ENCODE measurements at regions not wholly inside any gene's neighbourhood (a gene's known extent, or its start where the extent isn't known, plus 50 kb on each side); places are given as distances from the start of the nearest gene placed in this dataset.

DNA sequence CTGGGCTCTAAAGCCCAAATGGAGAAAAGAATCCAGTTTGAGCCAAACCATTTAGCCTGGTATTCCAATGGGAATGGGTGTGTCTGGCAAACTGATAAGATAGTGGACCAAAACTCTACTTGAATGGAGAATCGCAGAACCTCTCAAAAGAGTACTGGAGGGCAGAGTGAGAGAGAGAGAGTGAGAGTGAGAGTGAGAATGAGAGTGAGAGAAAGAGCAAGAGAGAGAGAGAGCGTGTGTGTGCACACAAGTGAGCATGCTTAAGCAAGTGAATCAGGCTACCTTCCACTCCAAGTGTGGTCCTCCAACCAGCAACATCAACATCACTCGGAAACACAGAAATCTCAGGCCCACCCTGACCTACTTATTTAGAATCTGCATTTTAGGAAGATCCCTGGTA is 58.8 kb downstream of the UQCRFS1 start:
- TF ChIP-seq, protein P1, sequence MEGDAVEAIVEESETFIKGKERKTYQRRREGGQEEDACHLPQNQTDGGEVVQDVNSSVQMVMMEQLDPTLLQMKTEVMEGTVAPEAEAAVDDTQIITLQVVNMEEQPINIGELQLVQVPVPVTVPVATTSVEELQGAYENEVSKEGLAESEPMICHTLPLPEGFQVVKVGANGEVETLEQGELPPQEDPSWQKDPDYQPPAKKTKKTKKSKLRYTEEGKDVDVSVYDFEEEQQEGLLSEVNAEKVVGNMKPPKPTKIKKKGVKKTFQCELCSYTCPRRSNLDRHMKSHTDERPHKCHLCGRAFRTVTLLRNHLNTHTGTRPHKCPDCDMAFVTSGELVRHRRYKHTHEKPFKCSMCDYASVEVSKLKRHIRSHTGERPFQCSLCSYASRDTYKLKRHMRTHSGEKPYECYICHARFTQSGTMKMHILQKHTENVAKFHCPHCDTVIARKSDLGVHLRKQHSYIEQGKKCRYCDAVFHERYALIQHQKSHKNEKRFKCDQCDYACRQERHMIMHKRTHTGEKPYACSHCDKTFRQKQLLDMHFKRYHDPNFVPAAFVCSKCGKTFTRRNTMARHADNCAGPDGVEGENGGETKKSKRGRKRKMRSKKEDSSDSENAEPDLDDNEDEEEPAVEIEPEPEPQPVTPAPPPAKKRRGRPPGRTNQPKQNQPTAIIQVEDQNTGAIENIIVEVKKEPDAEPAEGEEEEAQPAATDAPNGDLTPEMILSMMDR (conservative IDR thresholded peaks at IDR 0.05; ENCODE audit: low read depth, low read length), result no peak
- TF ChIP-seq EZH2 (IDR thresholded peaks at IDR 0.05; ENCODE audit: borderline replicate concordance, low read depth, low read length, poor library complexity, severe bottlenecking), result no peak
